ENCODE measurements at regions not wholly inside any gene's neighbourhood (a gene's known extent, or its start where the extent isn't known, plus 50 kb on each side); places are given as distances from the start of the nearest gene placed in this dataset.

- DNase-seq = no peak
These were observed 242.8 kb upstream of the TLE3 start for GRCh38 chr15:70340494-70340870.

GRCh38 chr15:70339571-70340493 is 242.1 kb upstream of the TLE3 start:
- DNase-seq = no peak

GRCh38 chr15:70337277-70338186 is 239.8 kb upstream of the TLE3 start:
- no peak for DNase-seq

GRCh38 chr15:70336425-70337009 is 238.8 kb upstream of the TLE3 start:
- DNase-seq = no peak

GRCh38 chr15:70334286-70334685 is 236.6 kb upstream of the TLE3 start:
- DNase-seq = no peak

- DNase-seq = no peak
These were observed 231.5 kb upstream of the TLE3 start for GRCh38 chr15:70329179-70329578.

- no peak for DNase-seq
These were observed 231.0 kb upstream of the TLE3 start for GRCh38 chr15:70328679-70329115.

GRCh38 chr15:70327856-70328678 is 230.3 kb upstream of the TLE3 start:
- DNase-seq = no peak

- no peak for DNase-seq
These were observed 229.7 kb upstream of the TLE3 start for GRCh38 chr15:70327328-70327855.

- DNase-seq = no peak
These were observed 226.6 kb upstream of the TLE3 start for GRCh38 chr15:70324001-70324974.

GRCh38 chr15:70323111-70323851 is 225.6 kb upstream of the TLE3 start:
- DNase-seq = no peak

GRCh38 chr15:70322051-70322668 is 224.4 kb upstream of the TLE3 start:
- no peak for DNase-seq

- DNase-seq = no peak
These were observed 223.6 kb upstream of the TLE3 start for GRCh38 chr15:70321172-70321819.

GRCh38 chr15:70320482-70320881 is 222.8 kb upstream of the TLE3 start:
- DNase-seq = no peak

GRCh38 chr15:70320077-70320476 is 222.4 kb upstream of the TLE3 start:
- DNase-seq = no peak

GRCh38 chr15:70319466-70319865 is 221.7 kb upstream of the TLE3 start:
- DNase-seq = no peak

- DNase-seq = no peak
These were observed 221.1 kb upstream of the TLE3 start for GRCh38 chr15:70318594-70319465.

- no peak for DNase-seq
These were observed 218.4 kb upstream of the TLE3 start for GRCh38 chr15:70316059-70316600.
